SKM-1 treated with dmso at 0.1 percent for 144 hours (cell line): ENCODE measurements at regions not wholly inside any gene's neighbourhood (a gene's known extent, or its start where the extent isn't known, plus 50 kb on each side); places are given as distances from the start of the nearest gene placed in this dataset.
"Not testable (repeated sequence)": the region's sequence is repeated elsewhere in the genome, so short reads cannot be mapped to it uniquely, and the experiment has no call there.

ENCODE experiments used
- DNase-seq: peaks from one replicate; lab custom pipeline; 2025; ENCODE audit not compliant: unreplicated experiment; lab: John Stamatoyannopoulos, UW

GRCh38 chr9:21688108-21689102, 114.0 kb upstream of the MTAP start:
- no peak for DNase-seq

GRCh38 chr9:21689854-21690253, 112.6 kb upstream of the MTAP start:
- DNase-seq = no peak

- DNase-seq = no peak
These were observed 111.9 kb upstream of the MTAP start for GRCh38 chr9:21690561-21690960.

GRCh38 chr9:21692390-21692789, 110.0 kb upstream of the MTAP start:
- no peak for DNase-seq

- no peak for DNase-seq
These were observed 108.0 kb upstream of the MTAP start for GRCh38 chr9:21694424-21694823.

- no peak for DNase-seq
These were observed 107.0 kb upstream of the MTAP start for GRCh38 chr9:21695443-21695842.

GRCh38 chr9:21695874-21696341, 106.5 kb upstream of the MTAP start:
- DNase-seq = no peak

- no peak for DNase-seq
These were observed 106.0 kb upstream of the MTAP start for GRCh38 chr9:21696411-21696871.

GRCh38 chr9:21708260-21708711, 94.2 kb upstream of the MTAP start:
- no peak for DNase-seq

- no peak for DNase-seq
These were observed 93.6 kb upstream of the MTAP start for GRCh38 chr9:21708856-21709255.

GRCh38 chr9:21709464-21710058, 92.9 kb upstream of the MTAP start:
- peak; percentile 50 for DNase-seq

GRCh38 chr9:21710548-21711191, 91.8 kb upstream of the MTAP start:
- DNase-seq = no peak

GRCh38 chr9:21711504-21711903, 90.9 kb upstream of the MTAP start:
- no peak for DNase-seq

GRCh38 chr9:21715408-21715807, 87.0 kb upstream of the MTAP start:
- peak; percentile 22 for DNase-seq

- no peak for DNase-seq
These were observed 81.7 kb upstream of the MTAP start for GRCh38 chr9:21720758-21721157.

- DNase-seq = not testable (repeated sequence)
These were observed 75.0 kb upstream of the MTAP start for GRCh38 chr9:21727411-21727810.

GRCh38 chr9:21728781-21729180, 73.7 kb upstream of the MTAP start:
- DNase-seq = no peak

GRCh38 chr9:21729648-21730047, 72.8 kb upstream of the MTAP start:
- no peak for DNase-seq

GRCh38 chr9:21730899-21731298, 71.5 kb upstream of the MTAP start:
- DNase-seq = no peak

- DNase-seq = no peak
These were observed 61.3 kb upstream of the MTAP start for GRCh38 chr9:21741151-21741550.

- DNase-seq = no peak
These were observed 58.1 kb upstream of the MTAP start for GRCh38 chr9:21744320-21744719.
